ENCODE measurements at regions not wholly inside any gene's neighbourhood (a gene's known extent, or its start where the extent isn't known, plus 50 kb on each side); places are given as distances from the start of the nearest gene placed in this dataset.

- DNase-seq, result no peak
Measured at GRCh38 chr5:68729678-68730077, 364.1 kb upstream of the SLC30A5 start.

- peak; percentile 16 for DNase-seq
Measured at GRCh38 chr5:68730220-68730978, 363.4 kb upstream of the SLC30A5 start.

- no peak for DNase-seq
Measured at GRCh38 chr5:68730979-68731654, 362.7 kb upstream of the SLC30A5 start.

- DNase-seq, result no peak
Measured at GRCh38 chr5:68732251-68732650, 361.6 kb upstream of the SLC30A5 start.

- DNase-seq, result no peak
Measured at GRCh38 chr5:68734781-68735180, 359.0 kb upstream of the SLC30A5 start.

GRCh38 chr5:68738236-68738635 is 355.6 kb upstream of the SLC30A5 start:
- no peak for DNase-seq

- DNase-seq, result no peak
Measured at GRCh38 chr5:68738841-68739240, 355.0 kb upstream of the SLC30A5 start.

GRCh38 chr5:68739752-68740151 is 354.1 kb upstream of the SLC30A5 start:
- DNase-seq, result no peak

GRCh38 chr5:68740226-68740910 is 353.4 kb upstream of the SLC30A5 start:
- DNase-seq, result no peak

- DNase-seq, result no peak
Measured at GRCh38 chr5:68744206-68744605, 349.6 kb upstream of the SLC30A5 start.

GRCh38 chr5:68745448-68745847 is 348.4 kb upstream of the SLC30A5 start:
- peak; percentile 14 for DNase-seq

- no peak for DNase-seq
Measured at GRCh38 chr5:68746220-68746619, 347.6 kb upstream of the SLC30A5 start.

GRCh38 chr5:68746643-68747420 is 347.0 kb upstream of the SLC30A5 start:
- DNase-seq, result no peak

- no peak for DNase-seq
Measured at GRCh38 chr5:68747521-68747920, 346.3 kb upstream of the SLC30A5 start.

- DNase-seq, result no peak
Measured at GRCh38 chr5:68748101-68748500, 345.7 kb upstream of the SLC30A5 start.

- no peak for DNase-seq
Measured at GRCh38 chr5:68749077-68749476, 344.7 kb upstream of the SLC30A5 start.

- no peak for DNase-seq
Measured at GRCh38 chr5:68749631-68750030, 344.2 kb upstream of the SLC30A5 start.

GRCh38 chr5:68751661-68752060 is 342.2 kb upstream of the SLC30A5 start:
- DNase-seq, result no peak

- DNase-seq, result no peak
Measured at GRCh38 chr5:68754536-68754935, 339.3 kb upstream of the SLC30A5 start.

GRCh38 chr5:68755293-68755692 is 338.5 kb upstream of the SLC30A5 start:
- no peak for DNase-seq

- no peak for DNase-seq
Measured at GRCh38 chr5:68757006-68757405, 336.8 kb upstream of the SLC30A5 start.

- DNase-seq, result no peak
Measured at GRCh38 chr5:68757626-68758212, 336.1 kb upstream of the SLC30A5 start.

- DNase-seq, result no peak
Measured at GRCh38 chr5:68759593-68759992, 334.2 kb upstream of the SLC30A5 start.

Measured in CD4-positive, alpha-beta T cell treated with Interleukin-17A for 1 hour (primary cell).